ENCODE measurements at regions not wholly inside any gene's neighbourhood (a gene's known extent, or its start where the extent isn't known, plus 50 kb on each side); places are given as distances from the start of the nearest gene placed in this dataset.

- WGBS, 2 donors: 88 to 90% methylated on average over 2 of the region's 2 CpGs
- no peak for DNase-seq
- intact Hi-C loops (cut with DNase I): no loop called here
Observed at GRCh38 chr10:60565492-60565891, 175.8 kb upstream of the ANK3 start.

GRCh38 chr10:60564475-60564874, 174.8 kb upstream of the ANK3 start:
- 79 to 96% methylated on average over 3 of the region's 3 CpGs for WGBS, 2 donors
- Histone ChIP-seq H3K27me3 (no peaks in the 10 kb centered on the region), H3K4me1 (peaks cover 0 to 3% of the 10 kb centered on the region in 2 donors), H3K27ac (no peak overlapping the region), H3K36me3 (no peaks in the 10 kb centered on the region), H3K9me3 (no peaks in the 10 kb centered on the region), H3K4me3 (replicated peaks in 1 of 3) (no peak overlapping the region)
- TF ChIP-seq CTCF (IDR thresholded peaks at IDR 0.05) (no peak), POLR2A (IDR thresholded peaks at IDR 0.05) (no peak)
- no peak for DNase-seq
- intact Hi-C loops (cut with DNase I): no loop called here

More at GRCh38 chr10:60565492-60565891, 175.8 kb upstream of the ANK3 start:
- Histone ChIP-seq H3K27me3 (no peaks in the 10 kb centered on the region), H3K4me1 (peaks cover 0 to 8% of the 10 kb centered on the region in 2 donors), H3K27ac (no peak overlapping the region), H3K9me3 (no peaks in the 10 kb centered on the region), H3K4me3 (replicated peaks in 1 of 3) (no peak overlapping the region), H3K36me3 (no peaks in the 10 kb centered on the region)
- TF ChIP-seq CTCF (IDR thresholded peaks at IDR 0.05) (no peak), POLR2A (IDR thresholded peaks at IDR 0.05) (no peak)

GRCh38 chr10:60560451-60560850, 170.8 kb upstream of the ANK3 start:
- 76 to 89% methylated on average over 2 of the region's 2 CpGs for WGBS, 2 donors
- no peak for DNase-seq
- H3K4me3 ChIP-seq (replicated peaks in 1 of 3): no peak overlapping the region
- no peak overlapping the region for H3K27ac ChIP-seq
- H3K4me1 ChIP-seq: peaks cover 3% of the 10 kb centered on the region in 2 donors
- no peaks in the 10 kb centered on the region for H3K27me3 ChIP-seq
- intact Hi-C loops (cut with DNase I): no loop called here
- TF ChIP-seq POLR2A (IDR thresholded peaks at IDR 0.05): no peak
- no peak for TF ChIP-seq CTCF (IDR thresholded peaks at IDR 0.05)
- no peaks in the 10 kb centered on the region for H3K9me3 ChIP-seq
- H3K36me3 ChIP-seq: no peaks in the 10 kb centered on the region

- H3K27me3 ChIP-seq: no peaks in the 10 kb centered on the region
- no peak for DNase-seq
- intact Hi-C loops (cut with DNase I): no loop called here
- H3K4me1 ChIP-seq: peaks cover 0 to 3% of the 10 kb centered on the region in 2 donors
- H3K27ac ChIP-seq: peak overlapping the region in 1 of 3 donors; percentile 23
- 80 to 94% methylated on average over 5 of the region's 5 CpGs for WGBS, 2 donors
- no peak overlapping the region for H3K4me3 ChIP-seq (replicated peaks in 1 of 3)
- H3K36me3 ChIP-seq: no peaks in the 10 kb centered on the region
- TF ChIP-seq CTCF (IDR thresholded peaks at IDR 0.05) (no peak), POLR2A (IDR thresholded peaks at IDR 0.05) (no peak)
- no peaks in the 10 kb centered on the region for H3K9me3 ChIP-seq
Observed at GRCh38 chr10:60555700-60556099, 166.0 kb upstream of the ANK3 start.

- WGBS, 2 donors: 33 to 38% methylated on average over 1 of the region's 1 CpG
- peak in 4 of 6 experiments; percentile 34 to 61 (median 54) for TF ChIP-seq CTCF (IDR thresholded peaks at IDR 0.05)
- no peak for TF ChIP-seq POLR2A (IDR thresholded peaks at IDR 0.05)
- H3K27ac ChIP-seq: no peak overlapping the region
- H3K4me3 ChIP-seq (replicated peaks in 1 of 3): no peak overlapping the region
- no peaks in the 10 kb centered on the region for H3K36me3 ChIP-seq
- DNase-seq: no peak
- intact Hi-C loops (cut with DNase I): no loop called here
- H3K27me3 ChIP-seq: no peaks in the 10 kb centered on the region
- no peaks in the 10 kb centered on the region for H3K4me1 ChIP-seq
- no peaks in the 10 kb centered on the region for H3K9me3 ChIP-seq
Observed at GRCh38 chr10:60549686-60550085, 160.0 kb upstream of the ANK3 start.
